ENCODE measurements at regions not wholly inside any gene's neighbourhood (a gene's known extent, or its start where the extent isn't known, plus 50 kb on each side); places are given as distances from the start of the nearest gene placed in this dataset.

DNA sequence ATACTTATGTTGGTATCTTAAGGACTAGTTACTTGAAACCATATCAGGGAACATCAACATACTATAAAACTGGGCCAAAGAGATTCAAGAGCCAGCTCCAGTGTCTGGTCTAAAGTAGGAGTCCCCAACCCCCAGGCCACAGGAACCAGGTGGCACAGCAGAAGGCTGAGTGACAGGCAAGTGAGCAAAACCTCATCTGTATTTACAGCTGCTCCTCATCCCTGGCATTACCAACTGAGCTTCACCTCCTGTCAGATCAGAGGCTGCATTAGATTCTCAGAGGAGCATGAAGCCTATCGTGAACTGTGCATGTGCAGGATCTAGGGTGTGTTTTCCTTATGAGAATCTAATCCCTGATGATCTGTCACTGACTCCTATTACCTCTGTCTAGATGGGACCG is 581.6 kb upstream of the CDH9 start:
- Histone ChIP-seq H3K4me1 (ENCODE audit: control insufficient read depth in 2 of 3, insufficient read depth in 2 of 3, low read depth in 1 of 3, low read length in 3 of 3) (no peaks in the 10 kb centered on the region), H3K27me3 (ENCODE audit: control insufficient read depth, insufficient read depth, low read length) (no peaks in the 10 kb centered on the region), H3K9ac (ENCODE audit: low read length in 3 of 3) (no peak overlapping the region), H3K9me3 (ENCODE audit: control insufficient read depth in 2 of 3, insufficient read depth in 1 of 3, low read length in 3 of 3) (no peaks in the 10 kb centered on the region), H3K27ac (ENCODE audit: low read depth in 2 of 2, low read length in 2 of 2) (no peak overlapping the region), H3K36me3 (ENCODE audit: control insufficient read depth in 2 of 3, insufficient read depth in 3 of 3, low read length in 3 of 3) (no peaks in the 10 kb centered on the region), H3K4me3 (ENCODE audit: low read length in 3 of 3) (no peak overlapping the region)
- DNase-seq (no peak), FAIRE-seq (no peak)
- intact Hi-C loops (cut with DNase I) = no loop called here
- TF ChIP-seq, protein P1, sequence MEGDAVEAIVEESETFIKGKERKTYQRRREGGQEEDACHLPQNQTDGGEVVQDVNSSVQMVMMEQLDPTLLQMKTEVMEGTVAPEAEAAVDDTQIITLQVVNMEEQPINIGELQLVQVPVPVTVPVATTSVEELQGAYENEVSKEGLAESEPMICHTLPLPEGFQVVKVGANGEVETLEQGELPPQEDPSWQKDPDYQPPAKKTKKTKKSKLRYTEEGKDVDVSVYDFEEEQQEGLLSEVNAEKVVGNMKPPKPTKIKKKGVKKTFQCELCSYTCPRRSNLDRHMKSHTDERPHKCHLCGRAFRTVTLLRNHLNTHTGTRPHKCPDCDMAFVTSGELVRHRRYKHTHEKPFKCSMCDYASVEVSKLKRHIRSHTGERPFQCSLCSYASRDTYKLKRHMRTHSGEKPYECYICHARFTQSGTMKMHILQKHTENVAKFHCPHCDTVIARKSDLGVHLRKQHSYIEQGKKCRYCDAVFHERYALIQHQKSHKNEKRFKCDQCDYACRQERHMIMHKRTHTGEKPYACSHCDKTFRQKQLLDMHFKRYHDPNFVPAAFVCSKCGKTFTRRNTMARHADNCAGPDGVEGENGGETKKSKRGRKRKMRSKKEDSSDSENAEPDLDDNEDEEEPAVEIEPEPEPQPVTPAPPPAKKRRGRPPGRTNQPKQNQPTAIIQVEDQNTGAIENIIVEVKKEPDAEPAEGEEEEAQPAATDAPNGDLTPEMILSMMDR (IDR thresholded peaks at IDR 0.05; ENCODE audit: borderline replicate concordance, extremely low read depth, insufficient read depth) = no peak

DNA sequence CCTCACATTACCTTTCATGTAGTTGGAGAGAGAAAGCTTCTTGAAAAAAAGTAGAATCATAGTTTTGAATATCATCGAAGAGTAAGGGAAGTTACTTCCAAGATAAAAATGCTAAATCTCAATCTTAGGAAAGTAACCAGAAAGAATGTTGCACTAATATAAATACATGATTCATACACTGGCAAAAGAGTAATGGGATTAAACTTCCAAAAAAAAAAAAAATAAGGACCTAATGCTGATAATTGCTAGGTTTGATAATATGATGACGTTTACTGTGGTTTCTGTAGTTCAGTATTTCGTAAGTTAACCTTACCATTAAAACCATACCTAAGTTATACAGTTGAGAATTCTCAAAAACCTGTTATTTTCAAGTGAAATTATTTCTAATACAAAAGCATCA is 573.8 kb upstream of the CDH9 start:
- Histone ChIP-seq H3K4me1 (ENCODE audit: control insufficient read depth in 2 of 3, insufficient read depth in 2 of 3, low read depth in 1 of 3, low read length in 3 of 3) (no peaks in the 10 kb centered on the region), H3K4me3 (ENCODE audit: low read length in 3 of 3) (no peak overlapping the region), H3K9me3 (ENCODE audit: control insufficient read depth in 2 of 3, insufficient read depth in 1 of 3, low read length in 3 of 3) (no peaks in the 10 kb centered on the region), H3K27me3 (ENCODE audit: control insufficient read depth, insufficient read depth, low read length) (no peaks in the 10 kb centered on the region), H3K9ac (ENCODE audit: low read length in 3 of 3) (no peak overlapping the region), H3K36me3 (ENCODE audit: control insufficient read depth in 2 of 3, insufficient read depth in 3 of 3, low read length in 3 of 3) (no peaks in the 10 kb centered on the region), H3K27ac (ENCODE audit: low read depth in 2 of 2, low read length in 2 of 2) (no peak overlapping the region)
- no peak for FAIRE-seq
- no peak for DNase-seq
- intact Hi-C loops (cut with DNase I) = no loop called here
- TF ChIP-seq, protein P1 (IDR thresholded peaks at IDR 0.05; ENCODE audit: borderline replicate concordance, extremely low read depth, insufficient read depth) = no peak

DNA sequence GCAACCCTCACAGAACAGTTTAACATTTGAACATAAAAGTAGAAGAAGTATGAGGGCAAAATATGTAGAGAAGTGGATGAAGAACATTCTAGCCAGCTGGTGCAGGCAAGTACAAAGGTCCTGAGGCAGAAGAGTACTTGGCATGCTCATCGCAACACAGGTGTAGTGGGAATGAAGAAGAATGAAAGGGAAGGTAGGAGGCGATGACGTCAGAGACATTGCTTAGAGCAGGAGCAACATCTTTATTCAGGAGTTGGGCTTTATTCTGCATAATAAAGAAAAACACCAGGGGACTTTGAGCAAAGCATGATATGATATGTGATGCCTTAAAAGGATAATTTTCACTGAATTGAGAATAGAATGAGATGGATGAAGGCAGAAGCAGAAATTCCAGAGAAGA is 570.6 kb upstream of the CDH9 start:
- no peak for FAIRE-seq
- Histone ChIP-seq H3K4me1 (ENCODE audit: control insufficient read depth in 2 of 3, insufficient read depth in 2 of 3, low read depth in 1 of 3, low read length in 3 of 3) (no peaks in the 10 kb centered on the region), H3K9ac (ENCODE audit: low read length in 3 of 3) (no peak overlapping the region), H3K9me3 (ENCODE audit: control insufficient read depth in 2 of 3, insufficient read depth in 1 of 3, low read length in 3 of 3) (no peaks in the 10 kb centered on the region), H3K27me3 (ENCODE audit: control insufficient read depth, insufficient read depth, low read length) (no peaks in the 10 kb centered on the region), H3K36me3 (ENCODE audit: control insufficient read depth in 2 of 3, insufficient read depth in 3 of 3, low read length in 3 of 3) (no peaks in the 10 kb centered on the region), H3K4me3 (ENCODE audit: low read length in 3 of 3) (no peak overlapping the region), H3K27ac (ENCODE audit: low read depth in 2 of 2, low read length in 2 of 2) (no peak overlapping the region)
- intact Hi-C loops (cut with DNase I) = no loop called here
- DNase-seq = no peak
- TF ChIP-seq, protein P1 (IDR thresholded peaks at IDR 0.05; ENCODE audit: borderline replicate concordance, extremely low read depth, insufficient read depth) = no peak

DNA sequence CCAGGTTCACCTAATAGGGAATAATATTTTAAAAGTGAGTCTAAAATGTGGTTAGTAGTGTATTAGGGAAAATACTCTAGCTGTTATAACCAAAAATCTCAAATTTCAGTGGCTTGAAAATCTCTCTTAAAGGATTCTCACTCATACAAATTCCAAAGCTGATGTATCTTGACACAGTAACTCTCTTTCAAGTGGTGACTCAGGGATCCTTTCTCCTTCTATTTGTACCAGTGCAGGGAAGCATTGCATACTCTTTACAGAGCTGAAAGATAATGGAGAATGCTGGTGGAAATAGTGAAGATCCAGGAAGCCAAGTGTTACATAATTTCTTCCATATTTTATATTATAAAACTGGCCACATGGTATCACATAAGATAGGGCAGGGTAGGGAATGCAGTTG is 560.2 kb upstream of the CDH9 start:
- DNase-seq (no peak), FAIRE-seq (no peak)
- Histone ChIP-seq H3K4me3 (ENCODE audit: low read length in 3 of 3) (no peak overlapping the region), H3K9me3 (ENCODE audit: control insufficient read depth in 2 of 3, insufficient read depth in 1 of 3, low read length in 3 of 3) (no peaks in the 10 kb centered on the region), H3K9ac (ENCODE audit: low read length in 3 of 3) (no peak overlapping the region), H3K27me3 (ENCODE audit: control insufficient read depth, insufficient read depth, low read length) (no peaks in the 10 kb centered on the region), H3K27ac (ENCODE audit: low read depth in 2 of 2, low read length in 2 of 2) (no peak overlapping the region), H3K4me1 (ENCODE audit: control insufficient read depth in 2 of 3, insufficient read depth in 2 of 3, low read depth in 1 of 3, low read length in 3 of 3) (no peaks in the 10 kb centered on the region), H3K36me3 (ENCODE audit: control insufficient read depth in 2 of 3, insufficient read depth in 3 of 3, low read length in 3 of 3) (no peaks in the 10 kb centered on the region)
- intact Hi-C loops (cut with DNase I) = no loop called here
- TF ChIP-seq, protein P1 (IDR thresholded peaks at IDR 0.05; ENCODE audit: borderline replicate concordance, extremely low read depth, insufficient read depth) = no peak
